Smooth muscle cell (in vitro differentiated cells): ENCODE measurements at regions not wholly inside any gene's neighbourhood (a gene's known extent, or its start where the extent isn't known, plus 50 kb on each side); places are given as distances from the start of the nearest gene placed in this dataset.

Experiments used
- DNase-seq: peaks from one replicate; lab custom pipeline; 2025; ENCODE audit not compliant: unreplicated experiment; lab: John Stamatoyannopoulos, UW
- H2AFZ ChIP-seq: fragments of 200-600 bp; sonication (generic); 2 replicates; pipeline ENCODE4 v1.6.0; 2016; ENCODE audit warnings: antibody characterized with exemption, low read depth, mild to moderate bottlenecking
- H3F3A ChIP-seq: fragments of 200-600 bp; sonication (generic); 2 replicates; pipeline ENCODE4 v1.6.0; 2017; ENCODE audit warnings: antibody characterized with exemption, low read depth
- H3K27ac ChIP-seq: fragments of 200-600 bp; sonication (generic); 2 replicates; pipeline ENCODE4 v1.5.1; 2016; ENCODE audit warnings: low read depth, mild to moderate bottlenecking
- H3K27me3 ChIP-seq: fragments of 200-600 bp; sonication (generic); 2 replicates; pipeline ENCODE4 v1.6.1; 2016; ENCODE audit warnings: low read depth, mild to moderate bottlenecking
- H3K36me3 ChIP-seq: fragments of 200-600 bp; sonication (generic); 2 replicates; pipeline ENCODE4 v1.5.1; 2016; ENCODE audit warnings: low read depth
- H3K4me1 ChIP-seq: fragments of 200-600 bp; sonication (generic); 2 replicates; pipeline ENCODE4 v1.5.1; 2016; ENCODE audit warnings: low read depth
- H3K4me2 ChIP-seq: fragments of 200-600 bp; sonication (generic); 2 replicates; pipeline ENCODE4 v1.6.0; 2016; ENCODE audit warnings: mild to moderate bottlenecking
- H3K4me3 ChIP-seq: fragments of 200-600 bp; sonication (generic); 2 replicates; pipeline ENCODE4 v1.5.1; 2016; ENCODE audit warnings: mild to moderate bottlenecking
- H3K79me2 ChIP-seq: fragments of 200-600 bp; sonication (generic); 2 replicates; pipeline ENCODE4 v1.6.0; 2016; ENCODE audit warnings: low read depth, mild to moderate bottlenecking
- H3K9ac ChIP-seq: fragments of 200-600 bp; sonication (generic); 2 replicates; pipeline ENCODE4 v1.6.0; 2016; ENCODE audit warnings: low read depth
- H3K9me3 ChIP-seq: fragments of 200-600 bp; sonication (generic); replicated peaks from 2 replicates; pipeline ENCODE4 v1.5.1; 2016; ENCODE audit warnings: low read depth
- H4K20me1 ChIP-seq: fragments of 200-600 bp; sonication (generic); 2 replicates; pipeline ENCODE4 v1.6.0; 2016; ENCODE audit warnings: low read depth
- CTCF ChIP-seq: fragments of 200-600 bp; sonication (generic); IDR thresholded peaks from 2 replicates; pipeline ENCODE4 v1.5.1; 2017; ENCODE audit warnings: borderline replicate concordance, mild to moderate bottlenecking, antibody characterized with exemption; ENCODE audit not compliant: insufficient read depth, poor library complexity, severe bottlenecking
- WGBS: methylation state at CpG from one replicate; pipeline ENCODE4 v1.1.7; 2016; ENCODE audit warnings: low lambda C conversion rate; 5-methylcytosine and 5-hydroxymethylcytosine counted together

GRCh38 chr4:110787707-110788106 lies 164.8 kb upstream of the PITX2 start:
- Histone ChIP-seq H3F3A (no peaks in the 10 kb centered on the region), H3K9me3 (no peaks in the 10 kb centered on the region), H4K20me1 (no peaks in the 10 kb centered on the region), H3K36me3 (no peaks in the 10 kb centered on the region), H3K9ac (no peak overlapping the region), H3K27me3 (no peaks in the 10 kb centered on the region), H3K4me1 (peaks cover 20% of the 10 kb centered on the region), H3K79me2 (no peaks in the 10 kb centered on the region), H3K4me2 (peak overlapping the region; percentile 27), H2AFZ (no peak overlapping the region), H3K4me3 (no peak overlapping the region), H3K27ac (no peak overlapping the region)
- TF ChIP-seq CTCF = no peak
- DNase-seq = no peak
- WGBS = 76% methylated on average over 3 of the region's 3 CpGs

- Histone ChIP-seq H3K4me3 (no peak overlapping the region), H3K27ac (no peak overlapping the region), H4K20me1 (no peaks in the 10 kb centered on the region), H3K4me2 (no peak overlapping the region), H3K79me2 (no peaks in the 10 kb centered on the region), H3F3A (no peaks in the 10 kb centered on the region), H3K4me1 (peaks cover 25% of the 10 kb centered on the region), H3K36me3 (no peaks in the 10 kb centered on the region), H3K27me3 (no peaks in the 10 kb centered on the region), H3K9me3 (no peaks in the 10 kb centered on the region), H2AFZ (no peak overlapping the region), H3K9ac (no peak overlapping the region)
- DNase-seq = no peak
- 76% methylated on average over 3 of the region's 3 CpGs for WGBS
- TF ChIP-seq CTCF = no peak
Observed at GRCh38 chr4:110788302-110788701, 165.4 kb upstream of the PITX2 start.

GRCh38 chr4:110792036-110792435 lies 169.2 kb upstream of the PITX2 start:
- Histone ChIP-seq H3K4me1 (peaks cover 40% of the 10 kb centered on the region), H3K9me3 (no peaks in the 10 kb centered on the region), H3K9ac (no peak overlapping the region), H4K20me1 (no peaks in the 10 kb centered on the region), H3K36me3 (no peaks in the 10 kb centered on the region), H3K4me3 (no peak overlapping the region), H3K79me2 (no peaks in the 10 kb centered on the region), H3F3A (peaks cover 4% of the 10 kb centered on the region), H2AFZ (no peak overlapping the region), H3K27ac (no peak overlapping the region), H3K27me3 (no peaks in the 10 kb centered on the region), H3K4me2 (no peak overlapping the region)
- DNase-seq = no peak
- 96% methylated on average over 1 of the region's 1 CpG for WGBS
- TF ChIP-seq CTCF = no peak

- H2AFZ ChIP-seq = no peak overlapping the region
- WGBS = 15% methylated on average over 4 of the region's 4 CpGs
- no peaks in the 10 kb centered on the region for H3K36me3 ChIP-seq
- TF ChIP-seq CTCF = no peak
- peaks cover 34% of the 10 kb centered on the region for H3K4me1 ChIP-seq
- H3F3A ChIP-seq = peaks cover 4% of the 10 kb centered on the region
- no peaks in the 10 kb centered on the region for H4K20me1 ChIP-seq
- H3K4me2 ChIP-seq = peak overlapping the region; percentile 53
- no peak for DNase-seq
- H3K4me3 ChIP-seq = peak overlapping the region; percentile 2
- no peaks in the 10 kb centered on the region for H3K27me3 ChIP-seq
- H3K79me2 ChIP-seq = no peaks in the 10 kb centered on the region
- H3K9me3 ChIP-seq = no peaks in the 10 kb centered on the region
- H3K9ac ChIP-seq = no peak overlapping the region
- H3K27ac ChIP-seq = peak overlapping the region; percentile 34
Observed at GRCh38 chr4:110793381-110793801, 170.5 kb upstream of the PITX2 start.
